ENCODE measurements at regions not wholly inside any gene's neighbourhood (a gene's known extent, or its start where the extent isn't known, plus 50 kb on each side); places are given as distances from the start of the nearest gene placed in this dataset.

GRCh38 chr3:24838533-24838932 is 343.9 kb upstream of the THRB start:
- TF ChIP-seq CTCF (IDR thresholded peaks at IDR 0.05; ENCODE audit: poor library complexity, severe bottlenecking) (no peak), POLR2AphosphoS5 (IDR thresholded peaks at IDR 0.05) (no peak), REST (IDR thresholded peaks at IDR 0.05; ENCODE audit: borderline replicate concordance) (no peak)
- Histone ChIP-seq H3K9ac (ENCODE audit: low read length) (no peak overlapping the region), H3K79me2 (replicated peaks; ENCODE audit: insufficient read depth, low read length) (no peaks in the 10 kb centered on the region), H3K4me3 (ENCODE audit: low read length) (no peak overlapping the region), H3K27ac (ENCODE audit: low read length) (no peak overlapping the region), H3K36me3 (ENCODE audit: insufficient read depth, low read length) (no peaks in the 10 kb centered on the region), H3K4me2 (ENCODE audit: low read length) (no peak overlapping the region), H3K9me2 (ENCODE audit: insufficient read depth, low read length) (no peaks in the 10 kb centered on the region), H4K20me1 (ENCODE audit: insufficient read depth) (no peaks in the 10 kb centered on the region), H3K9me3 (ENCODE audit: low read length) (no peaks in the 10 kb centered on the region), H3K27me3 (ENCODE audit: insufficient read depth, low read depth, low read length) (no peaks in the 10 kb centered on the region), H2AFZ (ENCODE audit: low read depth, low read length) (no peak overlapping the region), H3F3A (ENCODE audit: insufficient read depth, low read length, poor library complexity, severe bottlenecking) (no peaks in the 10 kb centered on the region)

DNA sequence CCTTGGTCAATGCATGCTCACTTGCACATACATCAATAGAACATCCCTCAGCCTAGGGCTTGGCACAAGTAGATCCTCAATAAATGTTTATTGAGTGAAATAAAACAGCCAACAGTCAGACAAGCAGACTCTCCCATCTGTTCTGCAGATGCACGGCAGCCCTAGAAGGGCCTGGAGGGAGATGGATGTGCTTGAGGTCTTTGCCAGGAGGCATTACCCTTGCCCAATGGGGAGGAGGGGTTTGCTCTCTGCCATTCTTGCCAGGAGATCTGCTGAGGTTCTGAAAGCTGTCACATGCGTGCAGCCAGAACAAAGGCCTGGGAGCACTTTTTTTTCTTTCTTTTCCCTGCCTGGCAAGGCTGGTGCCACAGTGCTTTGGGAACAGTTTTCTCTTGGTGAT is 349.3 kb upstream of the THRB start:
- no peaks in the 10 kb centered on the region for H3K36me3 ChIP-seq (ENCODE audit: insufficient read depth, low read length)
- TF ChIP-seq SMC3 (conservative IDR thresholded peaks at IDR 0.05; ENCODE audit: poor library complexity) (no peak), MXI1 (conservative IDR thresholded peaks at IDR 0.05; ENCODE audit: poor library complexity, severe bottlenecking) (no peak), CTCF (IDR thresholded peaks at IDR 0.05; ENCODE audit: poor library complexity, severe bottlenecking) (no peak), TAF1 (IDR thresholded peaks at IDR 0.05; ENCODE audit: low read depth) (no peak), POLR2AphosphoS5 (IDR thresholded peaks at IDR 0.05) (no peak), EZH2 (IDR thresholded peaks at IDR 0.05; ENCODE audit: borderline replicate concordance, insufficient read depth, low read length, poor library complexity, severe bottlenecking) (no peak), REST (IDR thresholded peaks at IDR 0.05; ENCODE audit: borderline replicate concordance) (no peak), RAD21 (conservative IDR thresholded peaks at IDR 0.05) (no peak), EP300 (conservative IDR thresholded peaks at IDR 0.05; ENCODE audit: poor library complexity, severe bottlenecking) (no peak)
- H4K20me1 ChIP-seq (ENCODE audit: insufficient read depth): no peaks in the 10 kb centered on the region
- H3K4me3 ChIP-seq (ENCODE audit: low read length): no peak overlapping the region
- no peak overlapping the region for H2AFZ ChIP-seq (ENCODE audit: low read depth, low read length)
- no peaks in the 10 kb centered on the region for H3F3A ChIP-seq (ENCODE audit: insufficient read depth, low read length, poor library complexity, severe bottlenecking)
- no peak overlapping the region for H3K9ac ChIP-seq (ENCODE audit: low read length)
- no peaks in the 10 kb centered on the region for H3K9me2 ChIP-seq (ENCODE audit: insufficient read depth, low read length)
- H3K27ac ChIP-seq (ENCODE audit: low read length): no peak overlapping the region
- H3K79me2 ChIP-seq (replicated peaks; ENCODE audit: insufficient read depth, low read length): no peaks in the 10 kb centered on the region
- H3K27me3 ChIP-seq (ENCODE audit: insufficient read depth, low read depth, low read length): no peaks in the 10 kb centered on the region
- H3K4me2 ChIP-seq (ENCODE audit: low read length): no peak overlapping the region
- H3K9me3 ChIP-seq (ENCODE audit: low read length): no peaks in the 10 kb centered on the region
